Mesendoderm (in vitro differentiated cells): ENCODE measurements at regions not wholly inside any gene's neighbourhood (a gene's known extent, or its start where the extent isn't known, plus 50 kb on each side); places are given as distances from the start of the nearest gene placed in this dataset.

Experiments used
- DNase-seq: peaks from one replicate; pipeline ENCODE4 v3.0.0; 2013
- H2AK5ac ChIP-seq: 2 replicates; pipeline ENCODE4 v1.6.1; 2013; ENCODE audit warnings: low read length, inconsistent platforms
- H2BK120ac ChIP-seq: 2 replicates; pipeline ENCODE4 v1.6.1; 2013; ENCODE audit warnings: low read depth, mild to moderate bottlenecking, low read length, moderate library complexity, mixed read lengths
- H2BK15ac ChIP-seq: replicated peaks from 2 replicates; pipeline ENCODE4 v1.6.1; 2013; ENCODE audit warnings: low read depth, mild to moderate bottlenecking, moderate library complexity
- H2BK5ac ChIP-seq: 2 replicates; pipeline ENCODE4 v1.6.1; 2013; ENCODE audit warnings: low read length, inconsistent platforms
- H3K18ac ChIP-seq: 2 replicates; pipeline ENCODE4 v1.6.1; 2013; ENCODE audit warnings: mild to moderate bottlenecking, low read length, mixed read lengths
- H3K23ac ChIP-seq: one replicate; pipeline ENCODE4 v1.6.1; 2013; ENCODE audit warnings: low read length
- H3K27ac ChIP-seq: 2 replicates; pipeline ENCODE4 v1.5.1; 2013; ENCODE audit warnings: low read depth, mild to moderate bottlenecking, inconsistent platforms, low read length, moderate library complexity
- H3K27me3 ChIP-seq: 2 replicates; pipeline ENCODE4 v1.6.1; 2013; ENCODE audit warnings: low read length, control low read depth, mild to moderate bottlenecking, inconsistent platforms; ENCODE audit not compliant: insufficient read depth, poor library complexity
- H3K36me3 ChIP-seq: 2 replicates; pipeline ENCODE4 v1.6.1; 2013; ENCODE audit warnings: low read length, inconsistent platforms; ENCODE audit not compliant: control insufficient read depth, insufficient read depth
- H3K4ac ChIP-seq: one replicate; pipeline ENCODE4 v1.6.1; 2013; ENCODE audit warnings: low read depth, mild to moderate bottlenecking, low read length, moderate library complexity
- H3K4me1 ChIP-seq: 2 replicates; pipeline ENCODE4 v1.6.1; 2013; ENCODE audit warnings: low read depth, low read length, inconsistent platforms; ENCODE audit not compliant: control insufficient read depth
- H3K4me2 ChIP-seq: 2 replicates; pipeline ENCODE4 v1.6.1; 2013; ENCODE audit warnings: low read length
- H3K4me3 ChIP-seq: 2 replicates; pipeline ENCODE4 v1.5.1; 2013; ENCODE audit warnings: mild to moderate bottlenecking, low read length
- H3K56ac ChIP-seq: one replicate; pipeline ENCODE4 v1.6.1; 2013; ENCODE audit warnings: low read length
- H3K79me1 ChIP-seq: 2 replicates; pipeline ENCODE4 v1.6.1; 2013; ENCODE audit warnings: low read length, inconsistent platforms
- H3K79me2 ChIP-seq: 2 replicates; pipeline ENCODE4 v1.6.1; 2013; ENCODE audit warnings: mild to moderate bottlenecking, low read length; ENCODE audit not compliant: control insufficient read depth, insufficient read depth
- H3K9ac ChIP-seq: 2 replicates; pipeline ENCODE4 v1.6.1; 2013; ENCODE audit warnings: low read length, inconsistent platforms
- H4K5ac ChIP-seq: one replicate; pipeline ENCODE4 v1.6.1; 2013; ENCODE audit warnings: low read length
- H4K8ac ChIP-seq: one replicate; pipeline ENCODE4 v1.6.1; 2013; ENCODE audit warnings: low read depth, mild to moderate bottlenecking, control low read depth, low read length, moderate library complexity
- WGBS: extraction: QIAGEN DNeasy Blood & Tissue Kit; methylation state at CpG from one replicate; pipeline ENCODE4 v1.1.7; 2013; ENCODE audit warnings: low lambda C conversion rate, missing lambda C conversion rate; ENCODE audit not compliant: insufficient coverage; ENCODE audit errors: extremely low coverage; 5-methylcytosine and 5-hydroxymethylcytosine counted together

- no peak overlapping the region for H2BK120ac ChIP-seq
- peak; percentile 73 for DNase-seq
- no peak overlapping the region for H4K8ac ChIP-seq
- H3K79me2 ChIP-seq, result no peaks in the 10 kb centered on the region
- H3K4me3 ChIP-seq, result no peak overlapping the region
- H3K27me3 ChIP-seq, result no peaks in the 10 kb centered on the region
- H3K4me1 ChIP-seq, result no peaks in the 10 kb centered on the region
- no peaks in the 10 kb centered on the region for H3K79me1 ChIP-seq
- H3K4me2 ChIP-seq, result no peak overlapping the region
- no peak overlapping the region for H3K56ac ChIP-seq
- H2AK5ac ChIP-seq, result no peak overlapping the region
- no peak overlapping the region for H2BK15ac ChIP-seq
- no peak overlapping the region for H3K9ac ChIP-seq
- no CpG with 5 or more reads among the region's 3 CpGs for WGBS
- no peak overlapping the region for H2BK5ac ChIP-seq
- no peaks in the 10 kb centered on the region for H3K36me3 ChIP-seq
- H3K18ac ChIP-seq, result no peak overlapping the region
- no peak overlapping the region for H4K5ac ChIP-seq
- no peak overlapping the region for H3K27ac ChIP-seq
- no peak overlapping the region for H3K4ac ChIP-seq
- no peak overlapping the region for H3K23ac ChIP-seq
Measured at GRCh38 chr7:130982160-130982638, 248.2 kb upstream of the KLF14 start.

GRCh38 chr7:130982651-130983050, 248.6 kb upstream of the KLF14 start:
- Histone ChIP-seq H3K4me1 (no peaks in the 10 kb centered on the region), H2BK15ac (no peak overlapping the region), H3K23ac (no peak overlapping the region), H3K4ac (no peak overlapping the region), H3K27me3 (no peaks in the 10 kb centered on the region), H4K8ac (no peak overlapping the region), H3K18ac (no peak overlapping the region), H3K36me3 (no peaks in the 10 kb centered on the region), H3K4me3 (no peak overlapping the region), H2AK5ac (no peak overlapping the region), H2BK120ac (no peak overlapping the region), H3K56ac (no peak overlapping the region), H2BK5ac (no peak overlapping the region), H3K79me1 (no peaks in the 10 kb centered on the region), H3K9ac (no peak overlapping the region), H3K4me2 (no peak overlapping the region), H3K27ac (no peak overlapping the region), H3K79me2 (no peaks in the 10 kb centered on the region), H4K5ac (no peak overlapping the region)
- no peak for DNase-seq
- no CpG with 5 or more reads among the region's 3 CpGs for WGBS

- no CpG with 5 or more reads among the region's 4 CpGs for WGBS
- H2BK120ac ChIP-seq, result no peak overlapping the region
- no peaks in the 10 kb centered on the region for H3K36me3 ChIP-seq
Measured at GRCh38 chr7:130985361-130985760, 251.4 kb upstream of the KLF14 start.

GRCh38 chr7:130986261-130986690, 252.3 kb upstream of the KLF14 start:
- H3K18ac ChIP-seq, result no peak overlapping the region
- no peak overlapping the region for H3K23ac ChIP-seq
- WGBS, result no CpG with 5 or more reads among the region's 7 CpGs
- no peak overlapping the region for H3K4ac ChIP-seq
- no peak overlapping the region for H4K8ac ChIP-seq
- no peaks in the 10 kb centered on the region for H3K79me1 ChIP-seq
- no peak overlapping the region for H3K9ac ChIP-seq
- no peak overlapping the region for H2AK5ac ChIP-seq
- no peak overlapping the region for H4K5ac ChIP-seq
- no peak overlapping the region for H2BK5ac ChIP-seq
- no peaks in the 10 kb centered on the region for H3K79me2 ChIP-seq
- H2BK15ac ChIP-seq, result no peak overlapping the region
- H2BK120ac ChIP-seq, result no peak overlapping the region
- no peak overlapping the region for H3K56ac ChIP-seq
- no peak for DNase-seq
- no peaks in the 10 kb centered on the region for H3K36me3 ChIP-seq
- H3K27ac ChIP-seq, result no peak overlapping the region
- H3K4me1 ChIP-seq, result no peaks in the 10 kb centered on the region
- H3K27me3 ChIP-seq, result no peaks in the 10 kb centered on the region
- H3K4me3 ChIP-seq, result no peak overlapping the region
- H3K4me2 ChIP-seq, result no peak overlapping the region

More at GRCh38 chr7:130985361-130985760, 251.4 kb upstream of the KLF14 start:
- Histone ChIP-seq H3K4me2 (no peak overlapping the region), H3K4me3 (no peak overlapping the region), H3K56ac (no peak overlapping the region), H3K79me1 (no peaks in the 10 kb centered on the region), H3K9ac (no peak overlapping the region), H3K27ac (no peak overlapping the region), H3K23ac (no peak overlapping the region), H4K5ac (no peak overlapping the region), H4K8ac (no peak overlapping the region), H3K79me2 (no peaks in the 10 kb centered on the region), H2BK15ac (no peak overlapping the region), H2AK5ac (no peak overlapping the region), H2BK5ac (no peak overlapping the region), H3K18ac (no peak overlapping the region), H3K27me3 (no peaks in the 10 kb centered on the region), H3K4ac (no peak overlapping the region), H3K4me1 (no peaks in the 10 kb centered on the region)
- DNase-seq, result no peak

- H3K4me1 ChIP-seq, result no peaks in the 10 kb centered on the region
- no peak overlapping the region for H3K4me2 ChIP-seq
- no peaks in the 10 kb centered on the region for H3K27me3 ChIP-seq
- H3K4ac ChIP-seq, result no peak overlapping the region
- H3K4me3 ChIP-seq, result no peak overlapping the region
- no peak overlapping the region for H2BK120ac ChIP-seq
- H2BK5ac ChIP-seq, result no peak overlapping the region
- H3K23ac ChIP-seq, result no peak overlapping the region
- H3K79me1 ChIP-seq, result no peaks in the 10 kb centered on the region
- H3K79me2 ChIP-seq, result no peaks in the 10 kb centered on the region
- no peak overlapping the region for H3K56ac ChIP-seq
- no peak overlapping the region for H3K9ac ChIP-seq
- H4K5ac ChIP-seq, result no peak overlapping the region
- H2AK5ac ChIP-seq, result no peak overlapping the region
- no peak overlapping the region for H3K18ac ChIP-seq
- H4K8ac ChIP-seq, result no peak overlapping the region
- H2BK15ac ChIP-seq, result no peak overlapping the region
- DNase-seq, result peak; percentile 71
- WGBS, result no CpG with 5 or more reads among the region's 4 CpGs
- H3K36me3 ChIP-seq, result no peaks in the 10 kb centered on the region
- H3K27ac ChIP-seq, result no peak overlapping the region
Measured at GRCh38 chr7:130987092-130987491, 253.1 kb upstream of the KLF14 start.

- H3K9ac ChIP-seq, result no peak overlapping the region
- no peak overlapping the region for H3K18ac ChIP-seq
- H2AK5ac ChIP-seq, result no peak overlapping the region
- H3K4me2 ChIP-seq, result no peak overlapping the region
- H3K4ac ChIP-seq, result no peak overlapping the region
- H2BK120ac ChIP-seq, result no peak overlapping the region
- H3K79me1 ChIP-seq, result no peaks in the 10 kb centered on the region
- WGBS, result no CpG with 5 or more reads among the region's 5 CpGs
- no peak overlapping the region for H2BK15ac ChIP-seq
- H3K4me1 ChIP-seq, result no peaks in the 10 kb centered on the region
- H4K5ac ChIP-seq, result no peak overlapping the region
- no peaks in the 10 kb centered on the region for H3K79me2 ChIP-seq
- no peaks in the 10 kb centered on the region for H3K36me3 ChIP-seq
- no peak overlapping the region for H3K23ac ChIP-seq
- DNase-seq, result peak; percentile 54
- H3K27ac ChIP-seq, result no peak overlapping the region
- H2BK5ac ChIP-seq, result no peak overlapping the region
- no peaks in the 10 kb centered on the region for H3K27me3 ChIP-seq
- H3K4me3 ChIP-seq, result no peak overlapping the region
- no peak overlapping the region for H4K8ac ChIP-seq
- no peak overlapping the region for H3K56ac ChIP-seq
Measured at GRCh38 chr7:130988443-130988842, 254.4 kb upstream of the KLF14 start.
